ENCODE measurements at regions not wholly inside any gene's neighbourhood (a gene's known extent, or its start where the extent isn't known, plus 50 kb on each side); places are given as distances from the start of the nearest gene placed in this dataset.

- H3K9me3 Mint-ChIP-seq (ENCODE audit: insufficient read depth): no peaks in the 10 kb centered on the region
- H3K4me1 ChIP-seq (ENCODE audit: control insufficient read depth in 2 of 2, insufficient read depth in 2 of 2, low read length in 2 of 2): peaks cover 9 to 12% of the 10 kb centered on the region in 2 donors
- intact Hi-C loops (cut with micrococcal nuclease): no loop called here
- ChIA-PET CTCF (no interaction called here), POLR2A (no interaction called here)
- no peak overlapping the region for H3K4me3 Mint-ChIP-seq
- DNase-seq: no peak
- H3K9ac ChIP-seq (ENCODE audit: low read length): no peak overlapping the region
- H3K27me3 Mint-ChIP-seq: peaks cover 50% of the 10 kb centered on the region
- H3K27me3 ChIP-seq (replicated peaks in 1 of 4; ENCODE audit: control extremely low read depth in 1 of 4, control insufficient read depth in 3 of 4, insufficient read depth in 4 of 4, low read length in 3 of 4): peaks cover 0 to 21% (median 13%) of the 10 kb centered on the region in 4 experiments
- H2AFZ ChIP-seq (ENCODE audit: insufficient read depth, low read depth, low read length, poor library complexity, severe bottlenecking): no peak overlapping the region
- H3K4me1 Mint-ChIP-seq: peaks cover 9% of the 10 kb centered on the region
- ATAC-seq (ENCODE audit: low read depth): no peak
- no peak overlapping the region for H3K4me3 ChIP-seq (ENCODE audit: control extremely low read depth in 1 of 5, extremely low read depth in 1 of 5, insufficient read depth in 1 of 5, low read depth in 2 of 5, low read length in 4 of 5)
- H3K79me2 ChIP-seq (ENCODE audit: control insufficient read depth, insufficient read depth, low read length): no peaks in the 10 kb centered on the region
- H3K9me3 ChIP-seq (ENCODE audit: control extremely low read depth in 1 of 3, control insufficient read depth in 2 of 3, insufficient read depth in 1 of 3, low read length in 2 of 3): no peaks in the 10 kb centered on the region
- no peak for TF ChIP-seq EZH2 (IDR thresholded peaks at IDR 0.05; ENCODE audit: borderline replicate concordance, insufficient read depth, low read depth, low read length, poor library complexity, severe bottlenecking)
- TF ChIP-seq CTCF (IDR thresholded peaks at IDR 0.05): no peak
- WGBS (ENCODE audit: insufficient coverage): no CpG with 5 or more reads among the region's 6 CpGs
- H3K27ac Mint-ChIP-seq: no peak overlapping the region
- no peak overlapping the region for H3K4me2 ChIP-seq (replicated peaks; ENCODE audit: low read depth, low read length, poor library complexity, severe bottlenecking)
- H3K27ac ChIP-seq (ENCODE audit: low read length in 2 of 2): no peak overlapping the region
- H3K36me3 ChIP-seq (replicated peaks in 1 of 2; ENCODE audit: control extremely low read depth in 1 of 2, control insufficient read depth in 1 of 2, extremely low read depth in 1 of 2, insufficient read depth in 2 of 2, low read length in 1 of 2): no peaks in the 10 kb centered on the region
- no peaks in the 10 kb centered on the region for H4K20me1 ChIP-seq (ENCODE audit: control insufficient read depth, insufficient read depth, low read length, poor library complexity, severe bottlenecking)
Observed at GRCh38 chr6:56839533-56840183, 115.2 kb upstream of the BEND6 start.

- H3K27me3 Mint-ChIP-seq: peaks cover 46% of the 10 kb centered on the region
Observed at GRCh38 chr6:56838965-56839364, 115.9 kb upstream of the BEND6 start.

More at GRCh38 chr6:56838965-56839364, 115.9 kb upstream of the BEND6 start:
- no peaks in the 10 kb centered on the region for H4K20me1 ChIP-seq (ENCODE audit: control insufficient read depth, insufficient read depth, low read length, poor library complexity, severe bottlenecking)
- no peaks in the 10 kb centered on the region for H3K9me3 Mint-ChIP-seq (ENCODE audit: insufficient read depth)
- H3K79me2 ChIP-seq (ENCODE audit: control insufficient read depth, insufficient read depth, low read length): no peaks in the 10 kb centered on the region
- no peak overlapping the region for H3K9ac ChIP-seq (ENCODE audit: low read length)
- H3K27ac Mint-ChIP-seq: no peak overlapping the region
- ATAC-seq (ENCODE audit: low read depth): no peak
- H3K4me2 ChIP-seq (replicated peaks; ENCODE audit: low read depth, low read length, poor library complexity, severe bottlenecking): no peak overlapping the region
- H3K4me3 Mint-ChIP-seq: no peak overlapping the region
- no peak overlapping the region for H3K27ac ChIP-seq (ENCODE audit: low read length in 2 of 2)
- no peak overlapping the region for H3K4me3 ChIP-seq (ENCODE audit: control extremely low read depth in 1 of 5, extremely low read depth in 1 of 5, insufficient read depth in 1 of 5, low read depth in 2 of 5, low read length in 4 of 5)
- no peaks in the 10 kb centered on the region for H3K9me3 ChIP-seq (ENCODE audit: control extremely low read depth in 1 of 3, control insufficient read depth in 2 of 3, insufficient read depth in 1 of 3, low read length in 2 of 3)
- no CpG with 5 or more reads among the region's 1 CpG for WGBS (ENCODE audit: insufficient coverage)
- peaks cover 8 to 9% of the 10 kb centered on the region in 2 donors for H3K4me1 ChIP-seq (ENCODE audit: control insufficient read depth in 2 of 2, insufficient read depth in 2 of 2, low read length in 2 of 2)
- H3K4me1 Mint-ChIP-seq: peaks cover 7% of the 10 kb centered on the region
- no peak for TF ChIP-seq CTCF (IDR thresholded peaks at IDR 0.05)
- TF ChIP-seq EZH2 (IDR thresholded peaks at IDR 0.05; ENCODE audit: borderline replicate concordance, insufficient read depth, low read depth, low read length, poor library complexity, severe bottlenecking): no peak
- intact Hi-C loops (cut with micrococcal nuclease): no loop called here
- CTCF ChIA-PET: no interaction called here
- peaks cover 0 to 21% (median 9%) of the 10 kb centered on the region in 4 experiments for H3K27me3 ChIP-seq (replicated peaks in 1 of 4; ENCODE audit: control extremely low read depth in 1 of 4, control insufficient read depth in 3 of 4, insufficient read depth in 4 of 4, low read length in 3 of 4)
- H3K36me3 ChIP-seq (replicated peaks in 1 of 2; ENCODE audit: control extremely low read depth in 1 of 2, control insufficient read depth in 1 of 2, extremely low read depth in 1 of 2, insufficient read depth in 2 of 2, low read length in 1 of 2): no peaks in the 10 kb centered on the region
- DNase-seq: no peak
- no peak overlapping the region for H2AFZ ChIP-seq (ENCODE audit: insufficient read depth, low read depth, low read length, poor library complexity, severe bottlenecking)
- POLR2A ChIA-PET: no interaction called here

Measured in B cell (primary cell).